ENCODE measurements at regions not wholly inside any gene's neighbourhood (a gene's known extent, or its start where the extent isn't known, plus 50 kb on each side); places are given as distances from the start of the nearest gene placed in this dataset.

DNA sequence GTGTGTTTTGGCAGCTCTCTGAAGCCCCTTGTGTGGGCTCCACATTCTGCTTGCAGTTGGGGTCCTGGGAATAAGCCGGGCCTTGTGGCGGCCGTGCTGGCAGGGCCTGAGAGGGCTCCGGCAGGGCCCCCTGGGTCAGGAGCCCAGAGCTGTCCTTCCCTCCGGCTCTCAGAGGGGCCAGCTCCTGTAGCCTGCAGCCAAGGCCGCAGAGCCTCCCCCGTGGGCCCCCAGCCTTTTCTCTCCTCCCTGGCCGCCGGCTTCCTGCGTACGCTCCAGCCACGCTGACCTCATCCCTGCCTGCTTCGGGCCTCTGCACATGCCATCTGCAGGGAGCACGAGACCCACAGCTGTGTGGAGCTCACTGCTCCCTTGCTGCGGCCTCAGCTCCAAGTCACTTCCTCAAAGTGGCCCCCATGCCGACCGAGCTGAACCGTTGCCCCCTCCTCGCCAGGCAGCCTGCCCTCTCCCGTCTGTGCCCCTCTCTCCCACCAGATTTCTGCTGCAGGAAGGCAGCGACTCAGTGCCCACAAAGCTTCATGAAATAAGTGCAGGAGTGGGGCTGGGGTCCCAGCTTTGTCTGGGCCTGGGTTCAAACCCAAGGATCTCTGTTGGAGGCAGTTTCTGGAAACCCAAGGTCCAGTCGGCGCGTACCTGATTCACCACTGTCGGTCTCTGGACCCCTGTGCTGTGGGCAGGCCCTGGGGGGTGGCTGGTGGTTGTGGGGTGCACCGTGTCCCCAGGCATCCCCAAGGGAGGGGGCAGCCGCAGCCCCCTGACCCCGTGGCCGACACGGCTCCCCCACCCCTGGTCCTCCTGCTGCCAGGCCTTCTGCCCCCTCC is 57.1 kb upstream of the NKX1-1 start:
- Histone ChIP-seq H3K4me3 (no peak overlapping the region), H3K4me1 (replicated peaks in 1 of 2) (no peaks in the 10 kb centered on the region), H3K27ac (no peak overlapping the region), H3K9me3 (replicated peaks in 1 of 3) (no peaks in the 10 kb centered on the region), H3K36me3 (replicated peaks in 1 of 2) (no peaks in the 10 kb centered on the region), H3K27me3 (peaks cover 7% of the 10 kb centered on the region)
- peak in 2 of 7 donors; percentile 6 to 15 for DNase-seq
- TF ChIP-seq POLR2A (IDR thresholded peaks at IDR 0.05) = no peak
- TF ChIP-seq CTCF (IDR thresholded peaks at IDR 0.05) = no peak
- WGBS, 4 donors = 51 to 58% (median 55%) methylated on average over 9 to 30 of the region's 30 CpGs
- intact Hi-C loops (cut with DNase I) = no loop called here

DNA sequence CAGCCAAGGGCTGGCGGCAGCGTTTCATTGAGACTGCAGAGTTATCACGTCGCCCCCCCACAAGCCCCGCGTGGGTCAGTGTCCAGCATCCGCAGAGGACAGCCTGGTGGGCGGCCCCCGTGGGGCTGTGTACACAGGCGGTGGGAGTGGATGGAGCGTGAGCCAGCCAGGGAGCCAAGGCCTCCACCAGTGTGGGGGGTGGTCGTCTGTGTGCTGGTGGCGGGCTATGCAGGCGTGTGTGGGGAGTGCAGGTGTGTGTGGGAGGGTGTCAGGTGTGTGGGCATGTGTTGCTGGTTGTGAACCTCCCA is 56.5 kb upstream of the NKX1-1 start:
- Histone ChIP-seq H3K4me1 (replicated peaks in 1 of 2) (no peaks in the 10 kb centered on the region), H3K4me3 (no peak overlapping the region), H3K27me3 (peaks cover 7% of the 10 kb centered on the region), H3K27ac (no peak overlapping the region), H3K36me3 (replicated peaks in 1 of 2) (no peaks in the 10 kb centered on the region), H3K9me3 (replicated peaks in 1 of 3) (no peaks in the 10 kb centered on the region)
- peak in 2 of 7 donors; percentile 8 to 10 for DNase-seq
- intact Hi-C loops (cut with DNase I) = no loop called here
- 69 to 82% (median 76%) methylated on average over 14 of the region's 14 CpGs for WGBS, 4 donors
- TF ChIP-seq POLR2A (IDR thresholded peaks at IDR 0.05) (no peak), CTCF (IDR thresholded peaks at IDR 0.05) (no peak)

GRCh38 chr4:1462009-1462767 is 55.9 kb upstream of the NKX1-1 start:
- H3K9me3 ChIP-seq (replicated peaks in 1 of 3) = no peaks in the 10 kb centered on the region
- DNase-seq = peak in 1 of 7 donors; percentile 7
- no peak overlapping the region for H3K4me3 ChIP-seq
- intact Hi-C loops (cut with DNase I) = no loop called here
- H3K36me3 ChIP-seq (replicated peaks in 1 of 2) = no peaks in the 10 kb centered on the region
- no peak overlapping the region for H3K27ac ChIP-seq
- H3K4me1 ChIP-seq (replicated peaks in 1 of 2) = no peaks in the 10 kb centered on the region
- H3K27me3 ChIP-seq = peaks cover 7% of the 10 kb centered on the region
- 65 to 78% (median 73%) methylated on average over 21 to 31 of the region's 31 CpGs for WGBS, 4 donors
- TF ChIP-seq POLR2A (IDR thresholded peaks at IDR 0.05) = no peak
- no peak for TF ChIP-seq CTCF (IDR thresholded peaks at IDR 0.05)

- peak in 2 of 7 donors; percentile 9 to 11 for DNase-seq
- WGBS, 4 donors = 81 to 87% (median 86%) methylated on average over 10 to 19 of the region's 19 CpGs
- H3K27ac ChIP-seq = no peak overlapping the region
- peaks cover 7% of the 10 kb centered on the region for H3K27me3 ChIP-seq
- no peak overlapping the region for H3K4me3 ChIP-seq
- intact Hi-C loops (cut with DNase I) = no loop called here
- TF ChIP-seq CTCF (IDR thresholded peaks at IDR 0.05) = no peak
- no peak for TF ChIP-seq POLR2A (IDR thresholded peaks at IDR 0.05)
- no peaks in the 10 kb centered on the region for H3K4me1 ChIP-seq (replicated peaks in 1 of 2)
- no peaks in the 10 kb centered on the region for H3K36me3 ChIP-seq (replicated peaks in 1 of 2)
- no peaks in the 10 kb centered on the region for H3K9me3 ChIP-seq (replicated peaks in 1 of 3)
Observed at GRCh38 chr4:1460967-1461868, 55.0 kb upstream of the NKX1-1 start.
